HEK293T (cell line): ENCODE measurements at regions not wholly inside any gene's neighbourhood (a gene's known extent, or its start where the extent isn't known, plus 50 kb on each side); places are given as distances from the start of the nearest gene placed in this dataset.

ENCODE experiments used
- ARNT ChIP-seq: fragments of 450-650 bp; IDR thresholded peaks from 2 replicates; pipeline ENCODE4 v1.6.1; 2017; ENCODE audit warnings: mild to moderate bottlenecking
- BHLHE40 ChIP-seq: fragments of 450-650 bp; IDR thresholded peaks from 2 replicates; pipeline ENCODE4 v1.6.1; 2016; ENCODE audit warnings: mild to moderate bottlenecking, moderate library complexity, borderline replicate concordance
- FOXA1 ChIP-seq: fragments of 450-650 bp; IDR thresholded peaks from 2 replicates; pipeline ENCODE4 v1.6.1; 2016; ENCODE audit warnings: mild to moderate bottlenecking
- FOXK2 ChIP-seq: fragments of 450-650 bp; IDR thresholded peaks from 2 replicates; pipeline ENCODE4 v1.6.1; 2016; ENCODE audit warnings: mild to moderate bottlenecking
- FOXM1 ChIP-seq: fragments of 450-650 bp; IDR thresholded peaks from 2 replicates; pipeline ENCODE4 v1.6.1; 2017; ENCODE audit warnings: mild to moderate bottlenecking, borderline replicate concordance
- HDGF ChIP-seq: fragments of 450-650 bp; IDR thresholded peaks from 2 replicates; pipeline ENCODE4 v1.6.1; 2017; ENCODE audit warnings: antibody characterized with exemption, borderline replicate concordance
- L3MBTL2 ChIP-seq: fragments of 450-650 bp; conservative IDR thresholded peaks from 2 replicates; pipeline ENCODE4 v1.6.1; 2016; ENCODE audit warnings: mild to moderate bottlenecking
- LEF1 ChIP-seq: fragments of 450-650 bp; IDR thresholded peaks from 2 replicates; pipeline ENCODE4 v1.6.1; 2017; ENCODE audit warnings: mild to moderate bottlenecking, borderline replicate concordance
- PKNOX1 ChIP-seq: fragments of 450-650 bp; IDR thresholded peaks from 2 replicates; pipeline ENCODE4 v1.6.1; 2016
- SP1 ChIP-seq: fragments of 450-650 bp; IDR thresholded peaks from 2 replicates; pipeline ENCODE4 v1.6.1; 2017
- SUZ12 ChIP-seq: fragments of 450-650 bp; IDR thresholded peaks from 2 replicates; pipeline ENCODE4 v1.6.1; 2016; ENCODE audit warnings: mild to moderate bottlenecking
- TARDBP ChIP-seq: fragments of 450-650 bp; IDR thresholded peaks from 2 replicates; pipeline ENCODE4 v1.6.1; 2016

GRCh38 chr2:30310955-30311354, 79.6 kb downstream of the LBH start:
- TF ChIP-seq LEF1, result no peak
- TF ChIP-seq HDGF, result no peak
- no peak for TF ChIP-seq BHLHE40
- TF ChIP-seq SUZ12, result no peak
- TF ChIP-seq L3MBTL2, result no peak
- TF ChIP-seq FOXM1, result no peak
- TF ChIP-seq SP1, result no peak
- TF ChIP-seq FOXA1, result no peak
- no peak for TF ChIP-seq ARNT
- no peak for TF ChIP-seq FOXK2
- no peak for TF ChIP-seq TARDBP
- no peak for TF ChIP-seq PKNOX1
